H1 (cell line): ENCODE measurements at regions not wholly inside any gene's neighbourhood (a gene's known extent, or its start where the extent isn't known, plus 50 kb on each side); places are given as distances from the start of the nearest gene placed in this dataset.

Source experiments
- CTCF ChIA-PET: fragments of 300-600 bp; sonication (Branson Sonifier 250); formaldehyde crosslinking; loops from one replicate; lab custom pipeline; 2021; ENCODE audit not compliant: partially characterized antibody; lab: Charles Lee
- POLR2A ChIA-PET: fragments of 300-600 bp; sonication (Branson Sonifier 250); formaldehyde crosslinking; loops from one replicate; lab custom pipeline; 2021; ENCODE audit warnings: inconsistent platforms; ENCODE audit not compliant: partially characterized antibody; lab: Charles Lee
- DNase-seq, 2 experiments: peaks; one replicate each; pipeline versions ENCODE4 v3.0.0 to v3.0.0-alpha.2; 2010 to 2022; ENCODE audit warnings: low spot score in 2 of 2, low read depth in 1 of 2, mixed read lengths in 1 of 2
- FAIRE-seq: peaks from 2 replicates; lab custom pipeline; 2011; peaks lifted over from hg19 to GRCh38; lab: Jason Lieb, UNC
- H2AFZ ChIP-seq: 2 replicates; pipeline ENCODE4 v1.8.1; 2012; ENCODE audit warnings: low read length, inconsistent platforms
- H2AK5ac ChIP-seq: 2 replicates; pipeline ENCODE4 v1.6.1; 2013; ENCODE audit warnings: low read depth, low read length
- H2BK120ac ChIP-seq: replicated peaks from 2 replicates; pipeline ENCODE3; 2013; ENCODE audit warnings: low read depth, low read length, inconsistent platforms
- H2BK12ac ChIP-seq: 2 replicates; pipeline ENCODE4 v1.6.1; 2013; ENCODE audit warnings: low read depth, low read length
- H2BK15ac ChIP-seq: 2 replicates; pipeline ENCODE4 v1.6.1; 2013; ENCODE audit warnings: low read length
- H2BK20ac ChIP-seq: 2 replicates; pipeline ENCODE4 v1.6.1; 2013; ENCODE audit warnings: low read length
- H2BK5ac ChIP-seq: 2 replicates; pipeline ENCODE4 v1.6.1; 2013; ENCODE audit warnings: low read depth, low read length
- H3K14ac ChIP-seq: 2 replicates; pipeline ENCODE4 v1.6.1; 2013; ENCODE audit warnings: inconsistent platforms; ENCODE audit not compliant: insufficient read length
- H3K18ac ChIP-seq: 2 replicates; pipeline ENCODE4 v1.6.1; 2013; ENCODE audit warnings: low read length; ENCODE audit errors: extremely low read depth
- H3K23ac ChIP-seq: 2 replicates; pipeline ENCODE4 v1.6.1; 2013; ENCODE audit warnings: inconsistent platforms; ENCODE audit not compliant: insufficient read length
- H3K23me2 ChIP-seq: 2 replicates; pipeline ENCODE4 v1.6.1; 2013; ENCODE audit warnings: low read depth, low read length
- H3K27ac ChIP-seq: 2 replicates; pipeline ENCODE4 v1.6.1; 2011; ENCODE audit warnings: low read depth, low read length, inconsistent platforms
- H3K27me3 ChIP-seq, 4 experiments: replicated peaks in 1 of 4; 1 replicate in 1 of 4; 2 replicates in 3 of 4; pipeline versions ENCODE4 v1.6.1 to v1.8.1; 2011 to 2013; ENCODE audit warnings: low read length in 3 of 4, mild to moderate bottlenecking in 3 of 4, inconsistent platforms in 2 of 4, mixed read lengths in 2 of 4, moderate library complexity in 1 of 4; ENCODE audit not compliant: control insufficient read depth in 3 of 4, insufficient read depth in 3 of 4; ENCODE audit errors: extremely low read depth in 1 of 4
- H3K36me3 ChIP-seq, 4 experiments: 2 replicates each; pipeline versions ENCODE4 v1.6.1 to v1.8.1; 2011 to 2013; ENCODE audit warnings: mild to moderate bottlenecking in 4 of 4, low read length in 3 of 4, moderate library complexity in 2 of 4, control low read depth in 1 of 4, inconsistent platforms in 1 of 4; ENCODE audit not compliant: insufficient read depth in 4 of 4, control insufficient read depth in 2 of 4
- H3K4ac ChIP-seq: replicated peaks from 2 replicates; pipeline ENCODE3; 2013; ENCODE audit warnings: low read length, low read depth, mixed read lengths, inconsistent platforms; ENCODE audit not compliant: insufficient read length
- H3K4me1 ChIP-seq, 4 experiments: replicated peaks in 1 of 4; 1 replicate in 1 of 4; 2 replicates in 3 of 4; pipeline versions ENCODE4 v1.6.1 to v1.8.1; 2011 to 2013; ENCODE audit warnings: low read length in 3 of 4, inconsistent platforms in 2 of 4, mixed read lengths in 1 of 4; ENCODE audit not compliant: insufficient read depth in 4 of 4, control insufficient read depth in 3 of 4
- H3K4me2 ChIP-seq, 2 experiments: 2 replicates each; pipeline versions ENCODE4 v1.6.1 to v1.8.1; 2011 to 2013; ENCODE audit warnings: low read depth in 2 of 2, low read length in 2 of 2, control low read depth in 1 of 2, inconsistent platforms in 1 of 2, mild to moderate bottlenecking in 1 of 2; ENCODE audit not compliant: insufficient read depth in 1 of 2
- H3K4me3 ChIP-seq, 4 experiments: fragments of 200-600, 300-600 bp in 1 of 4; sonication (generic), shearing (Covaris generic), sonication (Bioruptor Twin) in 1 of 4; 2 replicates each; pipeline versions ENCODE4 v1.5.1 to v1.8.1; 2011 to 2016; ENCODE audit warnings: low read length in 4 of 4, low read depth in 3 of 4, control low read depth in 2 of 4, inconsistent platforms in 2 of 4, mild to moderate bottlenecking in 2 of 4, mixed read lengths in 1 of 4, moderate library complexity in 1 of 4; ENCODE audit not compliant: insufficient read depth in 2 of 4; ENCODE audit errors: extremely low read depth in 1 of 4
- H3K56ac ChIP-seq: replicated peaks from 2 replicates; pipeline ENCODE3; 2013; ENCODE audit warnings: low read depth, mild to moderate bottlenecking, mixed read lengths, low read length, inconsistent platforms; ENCODE audit not compliant: insufficient read length
- H3K79me1 ChIP-seq: 2 replicates; pipeline ENCODE4 v1.6.1; 2013; ENCODE audit warnings: low read depth, low read length, control low read depth
- H3K79me2 ChIP-seq, 2 experiments: 2 replicates each; pipeline versions ENCODE4 v1.6.1 to v1.8.1; 2012 to 2013; ENCODE audit warnings: low read length in 2 of 2, mild to moderate bottlenecking in 2 of 2, inconsistent platforms in 1 of 2; ENCODE audit not compliant: insufficient read depth in 2 of 2, control insufficient read depth in 1 of 2
- H3K9ac ChIP-seq, 4 experiments: replicated peaks in 1 of 4; 1 replicate in 1 of 4; 2 replicates in 3 of 4; pipeline versions ENCODE4 v1.6.1 to v1.8.1; 2011 to 2013; ENCODE audit warnings: low read depth in 3 of 4, low read length in 3 of 4, control low read depth in 2 of 4, mild to moderate bottlenecking in 2 of 4, moderate library complexity in 2 of 4, inconsistent platforms in 1 of 4; ENCODE audit errors: extremely low read depth in 1 of 4
- H3K9me3 ChIP-seq, 2 experiments: 2 replicates each; pipeline versions ENCODE4 v1.6.1 to v1.8.1; 2012 to 2013; ENCODE audit warnings: mild to moderate bottlenecking in 2 of 2, moderate library complexity in 2 of 2, control low read depth in 1 of 2, inconsistent platforms in 1 of 2, low read depth in 1 of 2, low read length in 1 of 2, mixed read lengths in 1 of 2; ENCODE audit not compliant: insufficient read depth in 2 of 2
- H4K20me1 ChIP-seq, 2 experiments: replicated peaks in 1 of 2; 2 replicates each; pipeline versions ENCODE3 to v1.8.1; 2011 to 2013; ENCODE audit warnings: inconsistent platforms in 2 of 2, low read length in 2 of 2, mild to moderate bottlenecking in 1 of 2; ENCODE audit not compliant: insufficient read depth in 2 of 2, control insufficient read depth in 1 of 2
- H4K5ac ChIP-seq: 2 replicates; pipeline ENCODE4 v1.6.1; 2013; ENCODE audit warnings: low read length, low read depth, mixed read lengths, inconsistent platforms; ENCODE audit not compliant: insufficient read length
- H4K8ac ChIP-seq: 2 replicates; pipeline ENCODE4 v1.8.0; 2013; ENCODE audit warnings: mild to moderate bottlenecking, moderate library complexity, low read length, inconsistent platforms; ENCODE audit not compliant: insufficient read depth; ENCODE audit errors: extremely low read depth
- H4K91ac ChIP-seq: replicated peaks from 2 replicates; pipeline ENCODE3; 2013; ENCODE audit warnings: low read length, mixed read lengths, inconsistent platforms; ENCODE audit not compliant: insufficient read length
- HDAC2 ChIP-seq, 2 experiments: fragments of 300-600 bp in 1 of 2; sonication (generic) in 1 of 2; IDR thresholded peaks; 2 replicates each; pipeline ENCODE4 v1.6.1; 2011 to 2012; ENCODE audit warnings: low read depth in 2 of 2, low read length in 2 of 2, mild to moderate bottlenecking in 2 of 2, moderate library complexity in 2 of 2, borderline replicate concordance in 1 of 2, inconsistent platforms in 1 of 2
- MAFK ChIP-seq: IDR thresholded peaks from 2 replicates; pipeline ENCODE4 v1.6.1; 2012; ENCODE audit warnings: low read depth, mild to moderate bottlenecking, improper control_type of control experiment, low read length
- SIX5 ChIP-seq: IDR thresholded peaks from 2 replicates; pipeline ENCODE4 v1.6.1; 2011; ENCODE audit warnings: mild to moderate bottlenecking, low read depth, low read length
- WGBS, 2 experiments: shearing (Covaris generic) in 1 of 2; methylation state at CpG; one replicate each; pipeline versions ENCODE4 v1.1.6 to v1.1.7; 2013 to 2015; ENCODE audit warnings: low lambda C conversion rate in 2 of 2, mixed read lengths in 2 of 2, inconsistent platforms in 1 of 2, low coverage in 1 of 2, missing lambda C conversion rate in 1 of 2; ENCODE audit not compliant: insufficient replicate concordance in 2 of 2, insufficient coverage in 1 of 2, insufficient read length in 1 of 2; ENCODE audit errors: extremely low coverage in 1 of 2, missing lambda C conversion rate in 1 of 2; 5-methylcytosine and 5-hydroxymethylcytosine counted together

DNA sequence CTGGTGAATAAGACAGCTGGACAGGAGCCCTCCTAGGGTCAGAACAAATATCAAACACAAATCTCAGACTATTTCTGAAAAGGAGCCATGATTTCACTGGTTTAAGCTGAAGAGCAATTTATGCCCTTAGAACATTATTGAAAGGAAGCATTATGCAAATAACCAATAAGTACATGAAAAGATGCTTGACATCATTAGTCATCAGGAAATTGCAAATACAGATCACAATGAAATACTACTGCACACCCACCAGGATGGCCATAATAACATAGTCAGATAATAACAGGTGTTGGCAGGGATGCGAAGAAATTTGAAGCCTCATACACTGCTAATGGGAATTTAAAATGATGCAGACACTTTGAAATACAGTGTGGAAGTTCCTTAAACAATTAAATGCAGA lies 176.4 kb upstream of the RAB6C start:
- no peaks in the 10 kb centered on the region for H3K9me3 ChIP-seq
- H4K5ac ChIP-seq = no peak overlapping the region
- no peak overlapping the region for H2BK15ac ChIP-seq
- H3K4me3 ChIP-seq = no peak overlapping the region; a peak in 1 of 8 replicates
- no peaks in the 10 kb centered on the region for H3K36me3 ChIP-seq
- H2BK5ac ChIP-seq = no peak overlapping the region
- H3K9ac ChIP-seq = no peak overlapping the region
- H3K23me2 ChIP-seq = no peaks in the 10 kb centered on the region
- H2AK5ac ChIP-seq = no peak overlapping the region
- TF ChIP-seq MAFK = no peak
- no peak for TF ChIP-seq SIX5
- no peak for TF ChIP-seq HDAC2 (IDR thresholded peaks at IDR 0.05; ENCODE audit: borderline replicate concordance in 1 of 2, low read depth in 2 of 2, low read length in 2 of 2)
- H3K4me2 ChIP-seq = no peak overlapping the region; a peak in 1 of 4 replicates
- no peak for FAIRE-seq
- H4K91ac ChIP-seq = no peak overlapping the region
- no peak overlapping the region for H3K23ac ChIP-seq
- no peak overlapping the region for H3K56ac ChIP-seq
- H3K79me1 ChIP-seq = no peaks in the 10 kb centered on the region
- no peaks in the 10 kb centered on the region for H3K27me3 ChIP-seq
- ChIA-PET POLR2A (no interaction called here), CTCF (interaction anchor here (0.9 to 1.7 kb wide), 2 partner anchors 9 to 18 kb away, joined by 3 read pairs; no protein-coding TSS in a partner anchor)
- H2BK12ac ChIP-seq = no peak overlapping the region
- no peak for DNase-seq
- H3K14ac ChIP-seq = no peak overlapping the region
- H3K27ac ChIP-seq = no peak overlapping the region
- no peaks in the 10 kb centered on the region for H4K20me1 ChIP-seq
- 97% methylated on average over 1 of the region's 1 CpG; no CpG with 5 or more reads in 1 of the 2 experiments for WGBS, 2 experiments
- no peak overlapping the region for H3K18ac ChIP-seq
- no peaks in the 10 kb centered on the region for H3K79me2 ChIP-seq
- no peak overlapping the region for H4K8ac ChIP-seq
- H3K4ac ChIP-seq = no peak overlapping the region
- H2BK120ac ChIP-seq = no peak overlapping the region
- H3K4me1 ChIP-seq = peaks cover 0 to 15% (median 8%) of the 10 kb centered on the region in 4 experiments; a peak in 4 of 7 replicates
- H2BK20ac ChIP-seq = no peak overlapping the region
- H2AFZ ChIP-seq = no peak overlapping the region
